Neural progenitor cell (in vitro differentiated cells): ENCODE measurements at regions not wholly inside any gene's neighbourhood (a gene's known extent, or its start where the extent isn't known, plus 50 kb on each side); places are given as distances from the start of the nearest gene placed in this dataset.
"Not testable (repeated sequence)": the region's sequence is repeated elsewhere in the genome, so short reads cannot be mapped to it uniquely, and the experiment has no call there.

Experiments
- CTCF ChIP-seq: fragments of 200-600 bp; sonication (generic); IDR thresholded peaks from 2 replicates; pipeline ENCODE4 v1.5.1; 2017; ENCODE audit warnings: antibody characterized with exemption, mild to moderate bottlenecking
- EZH2 ChIP-seq: fragments of 200-600 bp; sonication (generic); IDR thresholded peaks from 2 replicates; pipeline ENCODE4 v1.6.1; 2017; ENCODE audit warnings: antibody characterized with exemption, mild to moderate bottlenecking, moderate library complexity

- TF ChIP-seq CTCF, EZH2: not testable (repeated sequence)
Observed at GRCh38 chrX:109912993-109913392, 89.9 kb upstream of the TMEM164 start.
